Thoracic aorta (tissue), 2 donors: ENCODE measurements at regions not wholly inside any gene's neighbourhood (a gene's known extent, or its start where the extent isn't known, plus 50 kb on each side); places are given as distances from the start of the nearest gene placed in this dataset.

Experiments used
- ATAC-seq: fragments of 150-250 bp; one replicate; pipeline ENCODE4 v1.8.0; 2017; ENCODE audit warnings: low read depth; ENCODE audit not compliant: insufficient number of reproducible peaks, low FRiP score
- DNase-seq: peaks from one replicate; pipeline ENCODE4 v3.0.0-alpha.2; 2020; ENCODE audit warnings: low spot score
- H3K27ac ChIP-seq, 2 donors: fragments of 200-600 bp; sonication (generic); 1 replicate in 1 of 2; 2 replicates in 1 of 2; pipeline ENCODE4 v1.5.1; 2016; ENCODE audit warnings: mild to moderate bottlenecking in 2 of 2, moderate library complexity in 2 of 2
- H3K27me3 ChIP-seq: fragments of 200-600 bp; sonication (generic); replicated peaks from 2 replicates; pipeline ENCODE4 v1.6.0; 2016; ENCODE audit warnings: mild to moderate bottlenecking; ENCODE audit not compliant: insufficient read depth
- H3K36me3 ChIP-seq: fragments of 200-600 bp; sonication (generic); one replicate; pipeline ENCODE4 v1.5.1; 2016
- H3K4me1 ChIP-seq, 2 donors: fragments of 200-600 bp; sonication (generic); 1 replicate in 1 of 2; 2 replicates in 1 of 2; pipeline versions ENCODE4 v1.5.1 to v1.6.0; 2016; ENCODE audit warnings: low read depth in 2 of 2, mild to moderate bottlenecking in 1 of 2; ENCODE audit not compliant: control insufficient read depth in 1 of 2
- H3K4me3 ChIP-seq: fragments of 200-600 bp; sonication (generic); 2 replicates; pipeline ENCODE4 v1.5.1; 2016; ENCODE audit warnings: mild to moderate bottlenecking
- H3K9me3 ChIP-seq: fragments of 200-600 bp; sonication (generic); 2 replicates; pipeline ENCODE4 v1.5.1; 2016
- TF ChIP-seq, protein P1 (sequence below): fragments of 200-600 bp; sonication (generic); IDR thresholded peaks from one replicate; pipeline ENCODE4 v1.5.1; 2019; ENCODE audit warnings: antibody characterized with exemption

DNA sequence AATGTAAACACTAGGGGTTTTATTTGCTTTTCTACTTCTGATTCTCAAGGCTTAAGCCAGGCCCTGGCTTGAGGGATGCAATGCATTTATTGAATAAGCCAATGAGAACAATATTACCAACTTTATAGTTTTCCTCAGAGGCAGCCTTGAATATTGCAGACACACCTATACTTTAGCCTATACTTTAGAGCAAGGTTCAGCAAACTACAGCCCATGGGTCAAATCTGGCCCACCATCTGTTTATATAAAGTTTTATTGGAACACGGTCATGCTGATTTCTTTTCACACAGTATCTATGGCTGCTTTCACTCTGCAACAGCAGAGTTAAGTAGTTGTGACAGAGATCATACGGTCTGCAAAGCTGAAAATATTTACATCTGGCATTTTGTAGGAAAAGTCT is 50.3 kb upstream of the E2F8 start:
- TF ChIP-seq, protein P1, sequence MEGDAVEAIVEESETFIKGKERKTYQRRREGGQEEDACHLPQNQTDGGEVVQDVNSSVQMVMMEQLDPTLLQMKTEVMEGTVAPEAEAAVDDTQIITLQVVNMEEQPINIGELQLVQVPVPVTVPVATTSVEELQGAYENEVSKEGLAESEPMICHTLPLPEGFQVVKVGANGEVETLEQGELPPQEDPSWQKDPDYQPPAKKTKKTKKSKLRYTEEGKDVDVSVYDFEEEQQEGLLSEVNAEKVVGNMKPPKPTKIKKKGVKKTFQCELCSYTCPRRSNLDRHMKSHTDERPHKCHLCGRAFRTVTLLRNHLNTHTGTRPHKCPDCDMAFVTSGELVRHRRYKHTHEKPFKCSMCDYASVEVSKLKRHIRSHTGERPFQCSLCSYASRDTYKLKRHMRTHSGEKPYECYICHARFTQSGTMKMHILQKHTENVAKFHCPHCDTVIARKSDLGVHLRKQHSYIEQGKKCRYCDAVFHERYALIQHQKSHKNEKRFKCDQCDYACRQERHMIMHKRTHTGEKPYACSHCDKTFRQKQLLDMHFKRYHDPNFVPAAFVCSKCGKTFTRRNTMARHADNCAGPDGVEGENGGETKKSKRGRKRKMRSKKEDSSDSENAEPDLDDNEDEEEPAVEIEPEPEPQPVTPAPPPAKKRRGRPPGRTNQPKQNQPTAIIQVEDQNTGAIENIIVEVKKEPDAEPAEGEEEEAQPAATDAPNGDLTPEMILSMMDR: no peak
- H3K36me3 ChIP-seq: no peaks in the 10 kb centered on the region
- no peak overlapping the region for H3K27ac ChIP-seq
- ATAC-seq (no peak), DNase-seq (no peak)
- H3K9me3 ChIP-seq: no peaks in the 10 kb centered on the region
- H3K4me1 ChIP-seq: no peaks in the 10 kb centered on the region
- no peaks in the 10 kb centered on the region for H3K27me3 ChIP-seq
- H3K4me3 ChIP-seq: no peak overlapping the region
